Cardiac fibroblast (primary cell): ENCODE measurements at regions not wholly inside any gene's neighbourhood (a gene's known extent, or its start where the extent isn't known, plus 50 kb on each side); places are given as distances from the start of the nearest gene placed in this dataset.

ENCODE experiments used
- DNase-seq, 2 donors: peaks; one replicate each; pipeline versions ENCODE4 v3.0.0 to v3.0.0-alpha.2; 2010; ENCODE audit warnings: low read depth in 2 of 2
- H3K4me3 ChIP-seq, 2 donors: replicated peaks in 1 of 2; 1 replicate in 1 of 2; 2 replicates in 1 of 2; pipeline ENCODE4 v1.5.1; 2011; ENCODE audit warnings: low read depth in 2 of 2, low read length in 2 of 2, mild to moderate bottlenecking in 2 of 2, moderate library complexity in 1 of 2
- CTCF ChIP-seq: IDR thresholded peaks from one replicate; pipeline ENCODE4 v1.5.1; 2011; ENCODE audit warnings: low read depth, mild to moderate bottlenecking, low read length, inconsistent platforms

DNA sequence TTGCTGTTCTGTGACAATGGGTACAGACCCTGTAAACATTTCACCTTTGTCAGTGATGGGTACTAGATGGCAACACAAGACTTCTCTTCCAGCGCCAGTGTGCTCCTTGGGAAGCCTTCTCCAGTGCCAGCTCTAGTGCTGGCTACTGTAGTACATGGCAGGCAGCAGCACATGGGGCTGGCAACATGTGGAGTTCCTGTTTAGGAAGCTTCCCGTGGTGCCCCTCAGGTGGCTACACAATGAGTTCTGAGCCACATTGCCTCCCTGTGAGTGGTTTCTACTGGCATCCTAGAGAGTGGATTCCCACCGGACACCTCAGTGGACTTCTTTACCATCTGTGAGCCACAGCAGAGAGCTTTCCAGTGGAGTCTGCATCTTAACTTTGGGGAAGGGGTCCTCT lies 302.1 kb downstream of the CYRIA start:
- H3K4me3 ChIP-seq = no peak overlapping the region
- DNase-seq = no peak
- TF ChIP-seq CTCF = no peak

GRCh38 chr2:16362611-16363010 lies 303.0 kb downstream of the CYRIA start:
- H3K4me3 ChIP-seq = no peak overlapping the region
- no peak for DNase-seq
- no peak for TF ChIP-seq CTCF

- TF ChIP-seq CTCF = no peak
- H3K4me3 ChIP-seq = no peak overlapping the region
- no peak for DNase-seq
Measured at GRCh38 chr2:16361261-16361995, 304.2 kb downstream of the CYRIA start.

- no peak for DNase-seq
- no peak for TF ChIP-seq CTCF
- H3K4me3 ChIP-seq = no peak overlapping the region
Measured at GRCh38 chr2:16359961-16360360, 305.7 kb downstream of the CYRIA start.

GRCh38 chr2:16357188-16357587 lies 308.4 kb downstream of the CYRIA start:
- DNase-seq = no peak
- H3K4me3 ChIP-seq = no peak overlapping the region
- no peak for TF ChIP-seq CTCF

DNA sequence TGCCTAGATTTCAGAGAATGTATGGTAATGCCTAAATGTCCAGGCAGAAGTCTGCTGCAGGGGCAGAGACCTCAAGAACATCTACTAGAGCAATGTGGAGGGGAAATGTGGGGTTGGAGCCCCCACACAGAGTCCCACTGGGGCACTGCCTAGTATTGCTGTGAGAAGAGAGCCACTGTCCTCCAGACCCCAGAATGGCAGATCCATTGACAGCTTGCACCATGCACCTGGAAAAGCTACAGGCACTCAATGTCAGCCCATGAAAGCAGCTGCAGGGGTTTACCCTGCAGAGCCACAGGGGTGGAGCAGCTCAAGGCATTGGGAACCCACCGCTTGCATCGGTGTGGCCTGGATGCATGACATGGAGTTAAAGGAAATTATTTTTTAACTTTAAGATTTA lies 314.1 kb downstream of the CYRIA start:
- H3K4me3 ChIP-seq = no peak overlapping the region
- DNase-seq = no peak
- TF ChIP-seq CTCF = no peak

GRCh38 chr2:16351137-16351536 lies 314.5 kb downstream of the CYRIA start:
- no peak for TF ChIP-seq CTCF
- no peak for DNase-seq
- no peak overlapping the region for H3K4me3 ChIP-seq
